ENCODE measurements at regions not wholly inside any gene's neighbourhood (a gene's known extent, or its start where the extent isn't known, plus 50 kb on each side); places are given as distances from the start of the nearest gene placed in this dataset.

- BruUV-seq (replicated peaks): no TSS peak
Observed at GRCh38 chr7:122212754-122213153, 68.7 kb upstream of the AASS start.

GRCh38 chr7:122211362-122211761 is 67.3 kb upstream of the AASS start:
- Histone ChIP-seq H3K9ac (ENCODE audit: control insufficient read depth, insufficient read depth, low read length) (no peak overlapping the region), H3K36me3 (ENCODE audit: control insufficient read depth in 2 of 2, insufficient read depth in 2 of 2, low read length in 1 of 2) (no peaks in the 10 kb centered on the region), H3K4me1 (ENCODE audit: control insufficient read depth, insufficient read depth, low read length) (no peaks in the 10 kb centered on the region), H3K4me3 (no peak overlapping the region), H4K20me1 (ENCODE audit: control insufficient read depth, insufficient read depth) (no peaks in the 10 kb centered on the region), H3K27ac (ENCODE audit: control insufficient read depth, insufficient read depth) (no peak overlapping the region), H3K27me3 (replicated peaks in 1 of 2; ENCODE audit: control insufficient read depth in 2 of 2, insufficient read depth in 2 of 2, low read length in 1 of 2) (no peaks in the 10 kb centered on the region), H3K9me3 (replicated peaks; ENCODE audit: control insufficient read depth, insufficient read depth, low read length) (no peaks in the 10 kb centered on the region), H3K79me2 (ENCODE audit: control insufficient read depth, insufficient read depth, low read length) (no peaks in the 10 kb centered on the region), H2AFZ (ENCODE audit: control insufficient read depth, low read depth, low read length) (no peak overlapping the region), H3K4me2 (ENCODE audit: control insufficient read depth, insufficient read depth) (no peak overlapping the region)
- 61% methylated on average over 2 of the region's 2 CpGs for WGBS (ENCODE audit: insufficient coverage, insufficient replicate concordance, low lambda C conversion rate, missing lambda C conversion rate)
- ChIA-PET CTCF (no interaction called here), POLR2A (no interaction called here), RAD21 (ENCODE audit: unreplicated experiment) (no interaction called here), SMC1A (ENCODE audit: uncharacterized antibody, unreplicated experiment) (no interaction called here)
- BruUV-seq (replicated peaks): no TSS peak
- FAIRE-seq (no peak), ATAC-seq (no peak), DNase-seq (ENCODE audit: low read depth, low spot score) (no peak)
- in situ Hi-C loops (cut with MboI) (no loop called here), intact Hi-C loops (cut with micrococcal nuclease; ENCODE audit: unreplicated experiment) (no loop called here)
- no peak for TF ChIP-seq BMI1 (IDR thresholded peaks at IDR 0.05; ENCODE audit: borderline replicate concordance)
- TF ChIP-seq PAX8 (IDR thresholded peaks at IDR 0.05): no peak
- TF ChIP-seq SUZ12 (IDR thresholded peaks at IDR 0.05; ENCODE audit: unreplicated experiment): no peak
- no peak for TF ChIP-seq ASH2L (IDR thresholded peaks at IDR 0.05; ENCODE audit: borderline replicate concordance, low read depth)
- no peak for TF ChIP-seq POLR2A (IDR thresholded peaks at IDR 0.05; ENCODE audit: low read depth, low read length)
- TF ChIP-seq TARDBP (IDR thresholded peaks at IDR 0.05; ENCODE audit: borderline replicate concordance): no peak

More at GRCh38 chr7:122212754-122213153, 68.7 kb upstream of the AASS start:
- ChIA-PET POLR2A (no interaction called here), RAD21 (ENCODE audit: unreplicated experiment) (interaction anchor here (0.7 to 1.0 kb wide), 2 partner anchors 320 to 360 kb away, joined by 3 read pairs; no protein-coding TSS in a partner anchor), SMC1A (ENCODE audit: uncharacterized antibody, unreplicated experiment) (interaction anchor here (1.5 to 2.1 kb wide), 2 partner anchors 12 to 316 kb away, joined by 6 to 7 read pairs; no protein-coding TSS in a partner anchor), CTCF (interaction anchor here (0.6 to 2.0 kb wide), 3 partner anchors 22 to 320 kb away, joined by 4 to 12 read pairs (median 5); no protein-coding TSS in a partner anchor)
- DNase-seq (ENCODE audit: low read depth, low spot score) (no peak), FAIRE-seq (no peak), ATAC-seq (no peak)
- H3K79me2 ChIP-seq (ENCODE audit: control insufficient read depth, insufficient read depth, low read length): no peaks in the 10 kb centered on the region
- in situ Hi-C loops (cut with MboI) (no loop called here), intact Hi-C loops (cut with micrococcal nuclease; ENCODE audit: unreplicated experiment) (no loop called here)
- H3K27ac ChIP-seq (ENCODE audit: control insufficient read depth, insufficient read depth): no peak overlapping the region
- no peaks in the 10 kb centered on the region for H3K27me3 ChIP-seq (replicated peaks in 1 of 2; ENCODE audit: control insufficient read depth in 2 of 2, insufficient read depth in 2 of 2, low read length in 1 of 2)
- TF ChIP-seq FOS (IDR thresholded peaks at IDR 0.05; ENCODE audit: borderline replicate concordance, extremely low read depth, insufficient read length): no peak
- TF ChIP-seq TBL1XR1 (IDR thresholded peaks at IDR 0.05; ENCODE audit: low read depth, low read length): no peak
- no peak for TF ChIP-seq HDAC2 (IDR thresholded peaks at IDR 0.05)
- no peak overlapping the region for H3K4me2 ChIP-seq (ENCODE audit: control insufficient read depth, insufficient read depth)
- H3K4me3 ChIP-seq: no peak overlapping the region
- H3K9me3 ChIP-seq (replicated peaks; ENCODE audit: control insufficient read depth, insufficient read depth, low read length): no peaks in the 10 kb centered on the region
- H4K20me1 ChIP-seq (ENCODE audit: control insufficient read depth, insufficient read depth): no peaks in the 10 kb centered on the region
- H3K4me1 ChIP-seq (ENCODE audit: control insufficient read depth, insufficient read depth, low read length): no peaks in the 10 kb centered on the region
- H2AFZ ChIP-seq (ENCODE audit: control insufficient read depth, low read depth, low read length): no peak overlapping the region
- no peaks in the 10 kb centered on the region for H3K36me3 ChIP-seq (ENCODE audit: control insufficient read depth in 2 of 2, insufficient read depth in 2 of 2, low read length in 1 of 2)
- H3K9ac ChIP-seq (ENCODE audit: control insufficient read depth, insufficient read depth, low read length): no peak overlapping the region
- WGBS (ENCODE audit: insufficient coverage, insufficient replicate concordance, low lambda C conversion rate, missing lambda C conversion rate): 73% methylated on average over 1 of the region's 1 CpG

All from GM12878 (cell line).